ENCODE measurements at regions not wholly inside any gene's neighbourhood (a gene's known extent, or its start where the extent isn't known, plus 50 kb on each side); places are given as distances from the start of the nearest gene placed in this dataset.

DNA sequence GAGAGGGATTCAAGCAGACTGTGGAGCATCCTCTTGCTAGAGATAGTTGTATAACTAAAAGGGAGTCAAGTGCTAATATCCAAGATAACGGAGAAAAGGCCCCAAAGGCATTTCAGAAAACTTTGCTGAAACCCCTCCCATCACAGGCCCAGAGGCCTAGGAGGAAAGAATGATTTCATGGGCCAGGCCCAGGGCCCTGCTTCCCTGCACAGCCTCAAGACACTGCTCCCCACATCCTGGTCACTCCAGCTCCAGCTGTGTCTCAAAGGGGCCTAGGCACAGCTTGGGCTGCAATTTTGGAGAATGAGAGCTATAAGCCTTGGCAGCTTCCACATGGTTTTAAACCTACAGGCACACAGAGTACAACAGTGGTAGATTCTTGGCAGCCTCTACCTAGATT is 85.6 kb downstream of the OR13A1 start:
- TF ChIP-seq, protein P1, sequence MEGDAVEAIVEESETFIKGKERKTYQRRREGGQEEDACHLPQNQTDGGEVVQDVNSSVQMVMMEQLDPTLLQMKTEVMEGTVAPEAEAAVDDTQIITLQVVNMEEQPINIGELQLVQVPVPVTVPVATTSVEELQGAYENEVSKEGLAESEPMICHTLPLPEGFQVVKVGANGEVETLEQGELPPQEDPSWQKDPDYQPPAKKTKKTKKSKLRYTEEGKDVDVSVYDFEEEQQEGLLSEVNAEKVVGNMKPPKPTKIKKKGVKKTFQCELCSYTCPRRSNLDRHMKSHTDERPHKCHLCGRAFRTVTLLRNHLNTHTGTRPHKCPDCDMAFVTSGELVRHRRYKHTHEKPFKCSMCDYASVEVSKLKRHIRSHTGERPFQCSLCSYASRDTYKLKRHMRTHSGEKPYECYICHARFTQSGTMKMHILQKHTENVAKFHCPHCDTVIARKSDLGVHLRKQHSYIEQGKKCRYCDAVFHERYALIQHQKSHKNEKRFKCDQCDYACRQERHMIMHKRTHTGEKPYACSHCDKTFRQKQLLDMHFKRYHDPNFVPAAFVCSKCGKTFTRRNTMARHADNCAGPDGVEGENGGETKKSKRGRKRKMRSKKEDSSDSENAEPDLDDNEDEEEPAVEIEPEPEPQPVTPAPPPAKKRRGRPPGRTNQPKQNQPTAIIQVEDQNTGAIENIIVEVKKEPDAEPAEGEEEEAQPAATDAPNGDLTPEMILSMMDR (IDR thresholded peaks at IDR 0.05), result no peak
- TF ChIP-seq POLR2A (IDR thresholded peaks at IDR 0.05), result no peak

Measured in lower leg skin (tissue), 3 donors.